ENCODE measurements at regions not wholly inside any gene's neighbourhood (a gene's known extent, or its start where the extent isn't known, plus 50 kb on each side); places are given as distances from the start of the nearest gene placed in this dataset.

DNA sequence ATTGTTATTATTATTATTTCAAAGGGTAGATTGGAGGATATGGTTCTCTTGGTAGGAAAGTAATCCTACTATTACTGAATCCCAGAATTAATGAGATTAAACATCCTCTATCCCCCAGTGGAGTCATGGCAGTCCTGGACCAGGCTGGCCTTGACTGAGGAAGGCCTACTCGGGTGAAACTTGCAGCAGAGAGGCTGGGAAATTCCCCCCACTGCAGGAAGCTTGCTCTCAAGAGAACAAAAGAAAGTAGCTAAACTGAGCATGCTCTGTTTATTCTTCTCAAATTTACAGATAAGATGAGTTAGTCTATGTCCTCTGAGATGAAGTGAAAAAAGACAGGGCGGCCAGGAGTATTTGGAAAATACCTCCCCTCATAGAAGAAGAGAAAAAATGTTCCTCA lies 233.9 kb upstream of the RPS23 start:
- DNase-seq (ENCODE audit: low read depth, low spot score) (peak; percentile 8), FAIRE-seq (no peak), ATAC-seq (peak; percentile 95)
- intact Hi-C loops (cut with micrococcal nuclease; ENCODE audit: unreplicated experiment) (no loop called here), in situ Hi-C loops (cut with MboI) (no loop called here)
- H3K4me3 ChIP-seq = no peak overlapping the region
- ChIA-PET POLR2A (interaction anchor here (0.6 kb wide), 1 partner anchor 31 kb away, joined by 6 read pairs; no protein-coding TSS in a partner anchor), SMC1A (ENCODE audit: uncharacterized antibody, unreplicated experiment) (no interaction called here), RAD21 (ENCODE audit: unreplicated experiment) (no interaction called here), CTCF (interaction anchor here (1.6 kb wide), 1 partner anchor 18 kb away, joined by 3 read pairs; no protein-coding TSS in a partner anchor)
- H3K79me2 ChIP-seq (ENCODE audit: control insufficient read depth, insufficient read depth, low read length) = no peaks in the 10 kb centered on the region
- 24% methylated on average over 2 of the region's 2 CpGs for WGBS (ENCODE audit: insufficient coverage, insufficient replicate concordance, low lambda C conversion rate, missing lambda C conversion rate)
- H3K27me3 ChIP-seq (replicated peaks in 1 of 2; ENCODE audit: control insufficient read depth in 2 of 2, insufficient read depth in 2 of 2, low read length in 1 of 2) = no peaks in the 10 kb centered on the region; a peak in 1 of 4 replicates
- no peak overlapping the region for H2AFZ ChIP-seq (ENCODE audit: control insufficient read depth, low read depth, low read length)
- H3K36me3 ChIP-seq (ENCODE audit: control insufficient read depth in 2 of 2, insufficient read depth in 2 of 2, low read length in 1 of 2) = no peaks in the 10 kb centered on the region
- H3K9me3 ChIP-seq (replicated peaks; ENCODE audit: control insufficient read depth, insufficient read depth, low read length) = no peaks in the 10 kb centered on the region
- no peak overlapping the region for H3K4me2 ChIP-seq (ENCODE audit: control insufficient read depth, insufficient read depth)
- no peak overlapping the region for H3K9ac ChIP-seq (ENCODE audit: control insufficient read depth, insufficient read depth, low read length)
- H4K20me1 ChIP-seq (ENCODE audit: control insufficient read depth, insufficient read depth) = no peaks in the 10 kb centered on the region
- H3K4me1 ChIP-seq (ENCODE audit: control insufficient read depth, insufficient read depth, low read length) = no peaks in the 10 kb centered on the region
- BruUV-seq (replicated peaks) = no TSS peak
- no peak overlapping the region for H3K27ac ChIP-seq (ENCODE audit: control insufficient read depth, insufficient read depth)
- no peak for TF ChIP-seq CREM (IDR thresholded peaks at IDR 0.05; ENCODE audit: low read depth)
- TF ChIP-seq, protein P1, sequence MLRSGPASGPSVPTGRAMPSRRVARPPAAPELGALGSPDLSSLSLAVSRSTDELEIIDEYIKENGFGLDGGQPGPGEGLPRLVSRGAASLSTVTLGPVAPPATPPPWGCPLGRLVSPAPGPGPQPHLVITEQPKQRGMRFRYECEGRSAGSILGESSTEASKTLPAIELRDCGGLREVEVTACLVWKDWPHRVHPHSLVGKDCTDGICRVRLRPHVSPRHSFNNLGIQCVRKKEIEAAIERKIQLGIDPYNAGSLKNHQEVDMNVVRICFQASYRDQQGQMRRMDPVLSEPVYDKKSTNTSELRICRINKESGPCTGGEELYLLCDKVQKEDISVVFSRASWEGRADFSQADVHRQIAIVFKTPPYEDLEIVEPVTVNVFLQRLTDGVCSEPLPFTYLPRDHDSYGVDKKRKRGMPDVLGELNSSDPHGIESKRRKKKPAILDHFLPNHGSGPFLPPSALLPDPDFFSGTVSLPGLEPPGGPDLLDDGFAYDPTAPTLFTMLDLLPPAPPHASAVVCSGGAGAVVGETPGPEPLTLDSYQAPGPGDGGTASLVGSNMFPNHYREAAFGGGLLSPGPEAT (IDR thresholded peaks at IDR 0.05; ENCODE audit: low read depth) = no peak
- TF ChIP-seq POLR2A (IDR thresholded peaks at IDR 0.05; ENCODE audit: low read depth, low read length) = no peak
- no peak for TF ChIP-seq RCOR1 (conservative IDR thresholded peaks at IDR 0.05; ENCODE audit: low read depth, low read length)
- no peak for TF ChIP-seq MYB (IDR thresholded peaks at IDR 0.05; ENCODE audit: borderline replicate concordance, low read depth, low read length)
- no peak for TF ChIP-seq SMC3 (IDR thresholded peaks at IDR 0.05; ENCODE audit: borderline replicate concordance, low read length)
- TF ChIP-seq TBL1XR1 (IDR thresholded peaks at IDR 0.05; ENCODE audit: low read depth, low read length) = no peak
- TF ChIP-seq, protein P2, sequence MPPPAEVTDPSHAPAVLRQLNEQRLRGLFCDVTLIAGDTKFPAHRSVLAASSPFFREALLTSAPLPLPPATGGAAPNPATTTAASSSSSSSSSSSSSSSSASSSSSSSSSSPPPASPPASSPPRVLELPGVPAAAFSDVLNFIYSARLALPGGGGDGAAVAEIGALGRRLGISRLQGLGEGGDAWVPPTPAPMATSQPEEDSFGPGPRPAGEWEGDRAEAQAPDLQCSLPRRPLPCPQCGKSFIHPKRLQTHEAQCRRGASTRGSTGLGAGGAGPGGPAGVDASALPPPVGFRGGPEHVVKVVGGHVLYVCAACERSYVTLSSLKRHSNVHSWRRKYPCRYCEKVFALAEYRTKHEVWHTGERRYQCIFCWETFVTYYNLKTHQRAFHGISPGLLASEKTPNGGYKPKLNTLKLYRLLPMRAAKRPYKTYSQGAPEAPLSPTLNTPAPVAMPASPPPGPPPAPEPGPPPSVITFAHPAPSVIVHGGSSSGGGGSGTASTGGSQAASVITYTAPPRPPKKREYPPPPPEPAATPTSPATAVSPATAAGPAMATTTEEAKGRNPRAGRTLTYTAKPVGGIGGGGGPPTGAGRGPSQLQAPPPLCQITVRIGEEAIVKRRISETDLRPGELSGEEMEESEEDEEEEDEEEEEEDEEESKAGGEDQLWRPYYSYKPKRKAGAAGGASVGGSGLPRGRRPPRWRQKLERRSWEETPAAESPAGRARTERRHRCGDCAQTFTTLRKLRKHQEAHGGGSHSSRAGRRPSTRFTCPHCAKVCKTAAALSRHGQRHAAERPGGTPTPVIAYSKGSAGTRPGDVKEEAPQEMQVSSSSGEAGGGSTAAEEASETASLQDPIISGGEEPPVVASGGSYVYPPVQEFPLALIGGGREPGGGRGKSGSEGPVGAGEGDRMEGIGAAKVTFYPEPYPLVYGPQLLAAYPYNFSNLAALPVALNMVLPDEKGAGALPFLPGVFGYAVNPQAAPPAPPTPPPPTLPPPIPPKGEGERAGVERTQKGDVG (CRISPR knock-in tag; IDR thresholded peaks at IDR 0.05) = no peak
- TF ChIP-seq, protein P3, sequence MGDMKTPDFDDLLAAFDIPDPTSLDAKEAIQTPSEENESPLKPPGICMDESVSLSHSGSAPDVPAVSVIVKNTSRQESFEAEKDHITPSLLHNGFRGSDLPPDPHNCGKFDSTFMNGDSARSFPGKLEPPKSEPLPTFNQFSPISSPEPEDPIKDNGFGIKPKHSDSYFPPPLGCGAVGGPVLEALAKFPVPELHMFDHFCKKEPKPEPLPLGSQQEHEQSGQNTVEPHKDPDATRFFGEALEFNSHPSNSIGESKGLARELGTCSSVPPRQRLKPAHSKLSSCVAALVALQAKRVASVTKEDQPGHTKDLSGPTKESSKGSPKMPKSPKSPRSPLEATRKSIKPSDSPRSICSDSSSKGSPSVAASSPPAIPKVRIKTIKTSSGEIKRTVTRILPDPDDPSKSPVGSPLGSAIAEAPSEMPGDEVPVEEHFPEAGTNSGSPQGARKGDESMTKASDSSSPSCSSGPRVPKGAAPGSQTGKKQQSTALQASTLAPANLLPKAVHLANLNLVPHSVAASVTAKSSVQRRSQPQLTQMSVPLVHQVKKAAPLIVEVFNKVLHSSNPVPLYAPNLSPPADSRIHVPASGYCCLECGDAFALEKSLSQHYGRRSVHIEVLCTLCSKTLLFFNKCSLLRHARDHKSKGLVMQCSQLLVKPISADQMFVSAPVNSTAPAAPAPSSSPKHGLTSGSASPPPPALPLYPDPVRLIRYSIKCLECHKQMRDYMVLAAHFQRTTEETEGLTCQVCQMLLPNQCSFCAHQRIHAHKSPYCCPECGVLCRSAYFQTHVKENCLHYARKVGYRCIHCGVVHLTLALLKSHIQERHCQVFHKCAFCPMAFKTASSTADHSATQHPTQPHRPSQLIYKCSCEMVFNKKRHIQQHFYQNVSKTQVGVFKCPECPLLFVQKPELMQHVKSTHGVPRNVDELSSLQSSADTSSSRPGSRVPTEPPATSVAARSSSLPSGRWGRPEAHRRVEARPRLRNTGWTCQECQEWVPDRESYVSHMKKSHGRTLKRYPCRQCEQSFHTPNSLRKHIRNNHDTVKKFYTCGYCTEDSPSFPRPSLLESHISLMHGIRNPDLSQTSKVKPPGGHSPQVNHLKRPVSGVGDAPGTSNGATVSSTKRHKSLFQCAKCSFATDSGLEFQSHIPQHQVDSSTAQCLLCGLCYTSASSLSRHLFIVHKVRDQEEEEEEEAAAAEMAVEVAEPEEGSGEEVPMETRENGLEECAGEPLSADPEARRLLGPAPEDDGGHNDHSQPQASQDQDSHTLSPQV (IDR thresholded peaks at IDR 0.05) = no peak
- TF ChIP-seq, protein P4, sequence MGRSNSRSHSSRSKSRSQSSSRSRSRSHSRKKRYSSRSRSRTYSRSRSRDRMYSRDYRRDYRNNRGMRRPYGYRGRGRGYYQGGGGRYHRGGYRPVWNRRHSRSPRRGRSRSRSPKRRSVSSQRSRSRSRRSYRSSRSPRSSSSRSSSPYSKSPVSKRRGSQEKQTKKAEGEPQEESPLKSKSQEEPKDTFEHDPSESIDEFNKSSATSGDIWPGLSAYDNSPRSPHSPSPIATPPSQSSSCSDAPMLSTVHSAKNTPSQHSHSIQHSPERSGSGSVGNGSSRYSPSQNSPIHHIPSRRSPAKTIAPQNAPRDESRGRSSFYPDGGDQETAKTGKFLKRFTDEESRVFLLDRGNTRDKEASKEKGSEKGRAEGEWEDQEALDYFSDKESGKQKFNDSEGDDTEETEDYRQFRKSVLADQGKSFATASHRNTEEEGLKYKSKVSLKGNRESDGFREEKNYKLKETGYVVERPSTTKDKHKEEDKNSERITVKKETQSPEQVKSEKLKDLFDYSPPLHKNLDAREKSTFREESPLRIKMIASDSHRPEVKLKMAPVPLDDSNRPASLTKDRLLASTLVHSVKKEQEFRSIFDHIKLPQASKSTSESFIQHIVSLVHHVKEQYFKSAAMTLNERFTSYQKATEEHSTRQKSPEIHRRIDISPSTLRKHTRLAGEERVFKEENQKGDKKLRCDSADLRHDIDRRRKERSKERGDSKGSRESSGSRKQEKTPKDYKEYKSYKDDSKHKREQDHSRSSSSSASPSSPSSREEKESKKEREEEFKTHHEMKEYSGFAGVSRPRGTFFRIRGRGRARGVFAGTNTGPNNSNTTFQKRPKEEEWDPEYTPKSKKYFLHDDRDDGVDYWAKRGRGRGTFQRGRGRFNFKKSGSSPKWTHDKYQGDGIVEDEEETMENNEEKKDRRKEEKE (IDR thresholded peaks at IDR 0.05) = no peak
- TF ChIP-seq, protein P5, sequence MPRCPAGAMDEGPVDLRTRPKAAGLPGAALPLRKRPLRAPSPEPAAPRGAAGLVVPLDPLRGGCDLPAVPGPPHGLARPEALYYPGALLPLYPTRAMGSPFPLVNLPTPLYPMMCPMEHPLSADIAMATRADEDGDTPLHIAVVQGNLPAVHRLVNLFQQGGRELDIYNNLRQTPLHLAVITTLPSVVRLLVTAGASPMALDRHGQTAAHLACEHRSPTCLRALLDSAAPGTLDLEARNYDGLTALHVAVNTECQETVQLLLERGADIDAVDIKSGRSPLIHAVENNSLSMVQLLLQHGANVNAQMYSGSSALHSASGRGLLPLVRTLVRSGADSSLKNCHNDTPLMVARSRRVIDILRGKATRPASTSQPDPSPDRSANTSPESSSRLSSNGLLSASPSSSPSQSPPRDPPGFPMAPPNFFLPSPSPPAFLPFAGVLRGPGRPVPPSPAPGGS (IDR thresholded peaks at IDR 0.05; ENCODE audit: borderline replicate concordance, insufficient read depth, low read depth, low read length, poor library complexity, severe bottlenecking) = no peak

Data from GM12878 (cell line).